SK-N-SH (cell line): ENCODE measurements at regions not wholly inside any gene's neighbourhood (a gene's known extent, or its start where the extent isn't known, plus 50 kb on each side); places are given as distances from the start of the nearest gene placed in this dataset.

Source experiments
- CTCF ChIA-PET: fragments of 300-600, 350-600 bp; formaldehyde crosslinking; extraction: SDS; loops from one replicate; lab custom pipeline; 2021; lab: Yijun Ruan, JAX
- POLR2A ChIA-PET: fragments of 350-600 bp; sonication (Branson Sonifier 250); formaldehyde crosslinking; extraction: SDS; loops from one replicate; lab custom pipeline; 2020; ENCODE audit warnings: antibody characterized with exemption, inconsistent platforms; lab: Yijun Ruan, JAX
- DNase-seq: peaks from one replicate; pipeline ENCODE4 v3.0.0; 2012
- H2AFZ ChIP-seq: fragments of 200-600 bp; sonication (generic); 2 replicates; pipeline ENCODE4 v1.8.1; 2016; ENCODE audit warnings: antibody characterized with exemption, mild to moderate bottlenecking, low read depth
- H3F3A ChIP-seq: fragments of 200-600 bp; sonication (generic); replicated peaks from 2 replicates; pipeline ENCODE3; 2016; ENCODE audit warnings: antibody characterized with exemption, mild to moderate bottlenecking; ENCODE audit not compliant: insufficient read depth
- H3K27ac ChIP-seq, 2 experiments: fragments of 200-500 bp in 1 of 2; fragments of 200-600 bp in 1 of 2; sonication (Bioruptor generic) in 1 of 2; sonication (generic), shearing (Covaris generic) in 1 of 2; 2 replicates each; pipeline versions ENCODE4 v1.5.1 to v1.6.1; 2014 to 2016; ENCODE audit warnings: low read depth in 2 of 2, inconsistent platforms in 1 of 2, low read length in 1 of 2, mild to moderate bottlenecking in 1 of 2, mixed read lengths in 1 of 2
- H3K27me3 ChIP-seq: fragments of 200-600 bp; sonication (generic), shearing (Covaris generic); 2 replicates; pipeline ENCODE4 v1.6.1; 2016; ENCODE audit warnings: mixed run types; ENCODE audit not compliant: insufficient read depth
- H3K36me3 ChIP-seq, 2 experiments: fragments of 200-500 bp in 1 of 2; fragments of 200-600 bp in 1 of 2; sonication (Bioruptor generic) in 1 of 2; sonication (generic) in 1 of 2; replicated peaks in 1 of 2; 2 replicates each; pipeline versions ENCODE3 to v1.5.1; 2014 to 2016; ENCODE audit warnings: low read length in 1 of 2, mild to moderate bottlenecking in 1 of 2; ENCODE audit not compliant: insufficient read depth in 2 of 2, control insufficient read depth in 1 of 2
- H3K4me1 ChIP-seq, 2 experiments: fragments of 200-500 bp in 1 of 2; fragments of 200-600 bp in 1 of 2; sonication (Bioruptor generic) in 1 of 2; sonication (generic), shearing (Covaris generic) in 1 of 2; 2 replicates each; pipeline versions ENCODE4 v1.5.1 to v1.6.1; 2014 to 2016; ENCODE audit warnings: low read depth in 1 of 2, low read length in 1 of 2, mixed run types in 1 of 2; ENCODE audit not compliant: insufficient read depth in 2 of 2, control insufficient read depth in 1 of 2
- H3K4me2 ChIP-seq: fragments of 200-600 bp; sonication (generic), shearing (Covaris generic); 2 replicates; pipeline ENCODE4 v1.6.1; 2017; ENCODE audit warnings: mixed run types
- H3K4me3 ChIP-seq, 2 experiments: fragments of 200-500 bp in 1 of 2; fragments of 200-600 bp in 1 of 2; sonication (Bioruptor generic) in 1 of 2; sonication (generic), shearing (Covaris generic) in 1 of 2; 2 replicates each; pipeline versions ENCODE4 v1.5.1 to v1.8.1; 2014 to 2016; ENCODE audit warnings: low read depth in 2 of 2, inconsistent platforms in 1 of 2, low read length in 1 of 2, mild to moderate bottlenecking in 1 of 2, mixed read lengths in 1 of 2, moderate library complexity in 1 of 2
- H3K79me2 ChIP-seq: fragments of 200-600 bp; sonication (generic); 2 replicates; pipeline ENCODE4 v1.8.1; 2017; ENCODE audit warnings: mild to moderate bottlenecking; ENCODE audit not compliant: insufficient read depth
- H3K9ac ChIP-seq: fragments of 200-600 bp; sonication (generic); 2 replicates; pipeline ENCODE4 v1.6.1; 2017; ENCODE audit warnings: mixed run types
- H3K9me2 ChIP-seq: fragments of 200-600 bp; sonication (generic); 2 replicates; pipeline ENCODE4 v1.6.1; 2017; ENCODE audit warnings: mixed run types
- H3K9me3 ChIP-seq: fragments of 200-600 bp; sonication (generic); 2 replicates; pipeline ENCODE4 v1.6.1; 2017; ENCODE audit warnings: mixed run types, mild to moderate bottlenecking, moderate library complexity
- H4K20me1 ChIP-seq: fragments of 200-600 bp; sonication (generic); 2 replicates; pipeline ENCODE4 v1.6.1; 2017; ENCODE audit warnings: mild to moderate bottlenecking, mixed run types; ENCODE audit not compliant: insufficient read depth
- ELF1 ChIP-seq: IDR thresholded peaks from 2 replicates; pipeline ENCODE4 v1.4.0; 2012
- EP300 ChIP-seq, 2 experiments: IDR thresholded peaks; 2 replicates each; pipeline versions ENCODE4 v1.4.0 to v1.6.1; 2012; ENCODE audit warnings: borderline replicate concordance in 1 of 2, low read depth in 1 of 2, low read length in 1 of 2
- FOXJ3 ChIP-seq: sonication (generic); formaldehyde crosslinking; IDR thresholded peaks from 2 replicates; pipeline ENCODE4 v1.5.1; 2020; ENCODE audit warnings: mild to moderate bottlenecking, missing genetic modification reagents
- FOXM1 ChIP-seq: IDR thresholded peaks from 2 replicates; pipeline ENCODE4 v1.4.0; 2012; ENCODE audit warnings: low read depth, mild to moderate bottlenecking
- GABPA ChIP-seq: IDR thresholded peaks from 2 replicates; pipeline ENCODE4 v1.4.0; 2012; ENCODE audit warnings: low read depth, mild to moderate bottlenecking
- GATA2 ChIP-seq: sonication (generic); formaldehyde crosslinking; IDR thresholded peaks from 2 replicates; pipeline ENCODE4 v1.5.0; 2020; ENCODE audit warnings: mild to moderate bottlenecking, missing genetic modification reagents
- JUND ChIP-seq: IDR thresholded peaks from 2 replicates; pipeline ENCODE4 v1.4.0; 2012
- MXI1 ChIP-seq: IDR thresholded peaks from 2 replicates; pipeline ENCODE4 v1.6.1; 2012; ENCODE audit warnings: mild to moderate bottlenecking, low read depth, low read length, improper control_type of control experiment
- NFIC ChIP-seq: IDR thresholded peaks from 2 replicates; pipeline ENCODE4 v1.4.0; 2012; ENCODE audit warnings: borderline replicate concordance
- NRF1 ChIP-seq: IDR thresholded peaks from 2 replicates; pipeline ENCODE4 v1.6.1; 2012; ENCODE audit warnings: low read depth, mild to moderate bottlenecking, low read length
- RAD21 ChIP-seq: IDR thresholded peaks from 2 replicates; pipeline ENCODE4 v1.6.1; 2012; ENCODE audit warnings: mild to moderate bottlenecking, low read length
- RXRA ChIP-seq: IDR thresholded peaks from 2 replicates; pipeline ENCODE4 v1.4.0; 2012; ENCODE audit warnings: low read depth, mild to moderate bottlenecking, borderline replicate concordance
- SIN3A ChIP-seq: IDR thresholded peaks from 2 replicates; pipeline ENCODE4 v1.6.1; 2012; ENCODE audit warnings: low read depth, mild to moderate bottlenecking, low read length, moderate library complexity, borderline replicate concordance
- TCF12 ChIP-seq: IDR thresholded peaks from 2 replicates; pipeline ENCODE4 v1.4.0; 2012
- TEAD4 ChIP-seq: IDR thresholded peaks from 2 replicates; pipeline ENCODE4 v1.4.0; 2012; ENCODE audit warnings: mild to moderate bottlenecking, borderline replicate concordance; ENCODE audit not compliant: insufficient read depth
- WGBS: methylation state at CpG from one replicate; pipeline ENCODE4 v1.1.6; 2017; ENCODE audit warnings: low lambda C conversion rate; 5-methylcytosine and 5-hydroxymethylcytosine counted together
- TF ChIP-seq, protein P1 (sequence below): fragments of 150-350 bp; IDR thresholded peaks from 2 replicates; pipeline ENCODE4 v1.6.1; 2016; ENCODE audit warnings: mild to moderate bottlenecking, low read depth, low read length
- TF ChIP-seq, protein P2 (sequence below): fragments of 150-350 bp; IDR thresholded peaks from 2 replicates; pipeline ENCODE4 v1.6.1; 2017; ENCODE audit warnings: antibody characterized with exemption, low read length, low read depth, borderline replicate concordance
- TF ChIP-seq, protein P3 (sequence below): fragments of 200-600 bp; sonication (generic); IDR thresholded peaks from 2 replicates; pipeline ENCODE4 v1.6.1; 2017; ENCODE audit warnings: antibody characterized with exemption, mild to moderate bottlenecking, moderate library complexity
- TF ChIP-seq, protein P4 (sequence below): IDR thresholded peaks from 2 replicates; pipeline ENCODE4 v1.4.0; 2012; ENCODE audit warnings: low read depth, borderline replicate concordance
- TF ChIP-seq, protein P5 (sequence below): IDR thresholded peaks from 2 replicates; pipeline ENCODE4 v1.4.0; 2012; ENCODE audit warnings: low read depth, borderline replicate concordance

DNA sequence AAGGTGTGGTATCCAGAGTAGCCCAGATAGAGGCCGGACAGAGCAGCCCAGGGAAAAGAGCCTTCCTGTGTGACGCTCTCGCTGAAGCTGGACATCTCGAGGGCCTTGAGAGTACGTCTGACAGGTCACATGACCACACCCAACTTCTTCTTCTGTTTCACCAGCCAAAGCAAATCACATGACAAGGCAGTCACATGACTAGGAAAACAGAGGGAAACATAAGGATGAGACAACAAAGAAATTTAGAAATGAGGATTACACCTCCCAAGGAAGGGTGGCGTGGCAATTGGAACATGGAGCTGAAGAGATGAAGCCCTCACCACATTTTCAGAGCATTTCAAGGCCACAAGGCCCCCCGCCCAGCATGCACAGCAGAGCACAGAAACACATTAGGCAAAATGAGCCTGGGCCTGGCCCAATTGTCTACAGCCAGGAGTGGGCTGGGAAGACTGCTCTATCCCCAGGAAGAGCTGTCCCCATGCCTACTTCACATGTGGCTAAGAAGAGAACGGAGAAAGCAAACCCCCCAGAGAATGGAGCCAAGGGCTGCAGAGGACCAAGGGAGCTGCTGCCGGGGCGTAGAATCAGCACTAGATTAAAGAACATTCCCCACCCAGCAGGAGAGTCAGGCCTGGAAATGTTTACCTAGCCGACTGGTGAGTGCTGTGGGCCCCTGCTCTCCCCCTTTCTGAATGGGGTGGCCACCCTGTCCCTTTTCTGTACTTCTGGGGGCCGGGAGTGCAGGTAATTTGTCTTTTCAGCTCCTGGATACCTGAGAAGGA lies 305.1 kb downstream of the NPHP4 start:
- no peaks in the 10 kb centered on the region for H3K9me2 ChIP-seq
- DNase-seq: no peak
- H3K9me3 ChIP-seq: no peaks in the 10 kb centered on the region
- H3K4me2 ChIP-seq: no peak overlapping the region
- H3K4me1 ChIP-seq: peaks cover 0 to 8% of the 10 kb centered on the region in 2 experiments; a peak in 1 of 4 replicates
- H3K27me3 ChIP-seq: no peaks in the 10 kb centered on the region
- ChIA-PET POLR2A (no interaction called here), CTCF (interaction anchor here (1.3 kb wide), 1 partner anchor 59 kb away, joined by 4 read pairs; no protein-coding TSS in a partner anchor)
- H4K20me1 ChIP-seq: no peaks in the 10 kb centered on the region
- no peak overlapping the region for H2AFZ ChIP-seq
- H3K4me3 ChIP-seq: no peak overlapping the region
- H3F3A ChIP-seq: no peaks in the 10 kb centered on the region
- TF ChIP-seq RAD21 (no peak), TCF12 (no peak), NRF1 (no peak), GABPA (no peak), TEAD4 (no peak), MXI1 (no peak), FOXM1 (no peak), EP300 (IDR thresholded peaks at IDR 0.05; ENCODE audit: borderline replicate concordance in 1 of 2, low read depth in 1 of 2, low read length in 1 of 2) (no peak), SIN3A (no peak)
- TF ChIP-seq, protein P1, sequence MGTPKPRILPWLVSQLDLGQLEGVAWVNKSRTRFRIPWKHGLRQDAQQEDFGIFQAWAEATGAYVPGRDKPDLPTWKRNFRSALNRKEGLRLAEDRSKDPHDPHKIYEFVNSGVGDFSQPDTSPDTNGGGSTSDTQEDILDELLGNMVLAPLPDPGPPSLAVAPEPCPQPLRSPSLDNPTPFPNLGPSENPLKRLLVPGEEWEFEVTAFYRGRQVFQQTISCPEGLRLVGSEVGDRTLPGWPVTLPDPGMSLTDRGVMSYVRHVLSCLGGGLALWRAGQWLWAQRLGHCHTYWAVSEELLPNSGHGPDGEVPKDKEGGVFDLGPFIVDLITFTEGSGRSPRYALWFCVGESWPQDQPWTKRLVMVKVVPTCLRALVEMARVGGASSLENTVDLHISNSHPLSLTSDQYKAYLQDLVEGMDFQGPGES: no peak
- TF ChIP-seq, protein P2, sequence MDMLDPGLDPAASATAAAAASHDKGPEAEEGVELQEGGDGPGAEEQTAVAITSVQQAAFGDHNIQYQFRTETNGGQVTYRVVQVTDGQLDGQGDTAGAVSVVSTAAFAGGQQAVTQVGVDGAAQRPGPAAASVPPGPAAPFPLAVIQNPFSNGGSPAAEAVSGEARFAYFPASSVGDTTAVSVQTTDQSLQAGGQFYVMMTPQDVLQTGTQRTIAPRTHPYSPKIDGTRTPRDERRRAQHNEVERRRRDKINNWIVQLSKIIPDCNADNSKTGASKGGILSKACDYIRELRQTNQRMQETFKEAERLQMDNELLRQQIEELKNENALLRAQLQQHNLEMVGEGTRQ: no peak
- WGBS: 28% methylated on average over 9 of the region's 12 CpGs
- no peak overlapping the region for H3K9ac ChIP-seq
- no peak overlapping the region for H3K27ac ChIP-seq
- H3K36me3 ChIP-seq: no peaks in the 10 kb centered on the region
- no peaks in the 10 kb centered on the region for H3K79me2 ChIP-seq

DNA sequence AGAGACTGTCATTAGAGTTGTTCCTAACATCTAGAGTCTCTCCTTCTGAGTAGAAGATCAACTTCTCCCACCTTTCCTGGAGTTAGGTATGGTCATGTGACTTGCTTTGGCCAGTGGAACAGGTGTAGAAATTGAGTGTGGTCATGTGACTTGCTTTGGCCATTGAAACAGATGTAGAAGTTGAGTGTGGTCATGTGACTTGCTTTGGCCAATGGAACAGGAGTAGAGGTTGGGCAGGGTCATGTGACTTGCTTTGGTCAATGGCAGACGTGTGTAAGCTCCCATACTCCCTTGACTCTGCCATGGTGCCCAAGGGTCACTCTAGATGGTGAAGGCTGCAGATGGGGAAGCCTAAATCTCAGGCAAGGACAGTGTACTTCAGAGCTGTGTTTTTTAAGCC lies 306.0 kb downstream of the NPHP4 start:
- H3K27ac ChIP-seq: no peak overlapping the region
- H3K4me3 ChIP-seq: no peak overlapping the region
- H3K4me1 ChIP-seq: no peaks in the 10 kb centered on the region; a peak in 1 of 4 replicates
- 9% methylated on average over 1 of the region's 1 CpG for WGBS
- no peaks in the 10 kb centered on the region for H3F3A ChIP-seq
- POLR2A ChIA-PET: no interaction called here
- H4K20me1 ChIP-seq: no peaks in the 10 kb centered on the region
- CTCF ChIA-PET: no interaction called here
- H3K9me2 ChIP-seq: no peaks in the 10 kb centered on the region
- H2AFZ ChIP-seq: no peak overlapping the region
- H3K27me3 ChIP-seq: no peaks in the 10 kb centered on the region
- H3K36me3 ChIP-seq: no peaks in the 10 kb centered on the region
- H3K9me3 ChIP-seq: no peaks in the 10 kb centered on the region
- DNase-seq: no peak
- H3K4me2 ChIP-seq: no peak overlapping the region
- H3K79me2 ChIP-seq: no peaks in the 10 kb centered on the region
- no peak overlapping the region for H3K9ac ChIP-seq
- TF ChIP-seq JUND (no peak), TCF12 (no peak), NFIC (no peak), FOXM1 (no peak), TEAD4 (no peak), GATA2 (CRISPR knock-in tag) (no peak), RXRA (no peak), ELF1 (no peak), FOXJ3 (CRISPR knock-in tag) (no peak), RAD21 (no peak)
- TF ChIP-seq, protein P2: no peak
- TF ChIP-seq, protein P3, sequence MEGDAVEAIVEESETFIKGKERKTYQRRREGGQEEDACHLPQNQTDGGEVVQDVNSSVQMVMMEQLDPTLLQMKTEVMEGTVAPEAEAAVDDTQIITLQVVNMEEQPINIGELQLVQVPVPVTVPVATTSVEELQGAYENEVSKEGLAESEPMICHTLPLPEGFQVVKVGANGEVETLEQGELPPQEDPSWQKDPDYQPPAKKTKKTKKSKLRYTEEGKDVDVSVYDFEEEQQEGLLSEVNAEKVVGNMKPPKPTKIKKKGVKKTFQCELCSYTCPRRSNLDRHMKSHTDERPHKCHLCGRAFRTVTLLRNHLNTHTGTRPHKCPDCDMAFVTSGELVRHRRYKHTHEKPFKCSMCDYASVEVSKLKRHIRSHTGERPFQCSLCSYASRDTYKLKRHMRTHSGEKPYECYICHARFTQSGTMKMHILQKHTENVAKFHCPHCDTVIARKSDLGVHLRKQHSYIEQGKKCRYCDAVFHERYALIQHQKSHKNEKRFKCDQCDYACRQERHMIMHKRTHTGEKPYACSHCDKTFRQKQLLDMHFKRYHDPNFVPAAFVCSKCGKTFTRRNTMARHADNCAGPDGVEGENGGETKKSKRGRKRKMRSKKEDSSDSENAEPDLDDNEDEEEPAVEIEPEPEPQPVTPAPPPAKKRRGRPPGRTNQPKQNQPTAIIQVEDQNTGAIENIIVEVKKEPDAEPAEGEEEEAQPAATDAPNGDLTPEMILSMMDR: no peak
- TF ChIP-seq, protein P4, sequence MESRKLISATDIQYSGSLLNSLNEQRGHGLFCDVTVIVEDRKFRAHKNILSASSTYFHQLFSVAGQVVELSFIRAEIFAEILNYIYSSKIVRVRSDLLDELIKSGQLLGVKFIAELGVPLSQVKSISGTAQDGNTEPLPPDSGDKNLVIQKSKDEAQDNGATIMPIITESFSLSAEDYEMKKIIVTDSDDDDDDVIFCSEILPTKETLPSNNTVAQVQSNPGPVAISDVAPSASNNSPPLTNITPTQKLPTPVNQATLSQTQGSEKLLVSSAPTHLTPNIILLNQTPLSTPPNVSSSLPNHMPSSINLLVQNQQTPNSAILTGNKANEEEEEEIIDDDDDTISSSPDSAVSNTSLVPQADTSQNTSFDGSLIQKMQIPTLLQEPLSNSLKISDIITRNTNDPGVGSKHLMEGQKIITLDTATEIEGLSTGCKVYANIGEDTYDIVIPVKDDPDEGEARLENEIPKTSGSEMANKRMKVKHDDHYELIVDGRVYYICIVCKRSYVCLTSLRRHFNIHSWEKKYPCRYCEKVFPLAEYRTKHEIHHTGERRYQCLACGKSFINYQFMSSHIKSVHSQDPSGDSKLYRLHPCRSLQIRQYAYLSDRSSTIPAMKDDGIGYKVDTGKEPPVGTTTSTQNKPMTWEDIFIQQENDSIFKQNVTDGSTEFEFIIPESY: no peak
- TF ChIP-seq, protein P5, sequence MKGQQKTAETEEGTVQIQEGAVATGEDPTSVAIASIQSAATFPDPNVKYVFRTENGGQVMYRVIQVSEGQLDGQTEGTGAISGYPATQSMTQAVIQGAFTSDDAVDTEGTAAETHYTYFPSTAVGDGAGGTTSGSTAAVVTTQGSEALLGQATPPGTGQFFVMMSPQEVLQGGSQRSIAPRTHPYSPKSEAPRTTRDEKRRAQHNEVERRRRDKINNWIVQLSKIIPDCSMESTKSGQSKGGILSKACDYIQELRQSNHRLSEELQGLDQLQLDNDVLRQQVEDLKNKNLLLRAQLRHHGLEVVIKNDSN: no peak
